Kidney (tissue), 13 donors: ENCODE measurements at regions not wholly inside any gene's neighbourhood (a gene's known extent, or its start where the extent isn't known, plus 50 kb on each side); places are given as distances from the start of the nearest gene placed in this dataset.

Experiments
- DNase-seq, 5 donors: peaks; one replicate each; pipeline ENCODE4 v3.0.0-alpha.2; 2013 to 2020
- FAIRE-seq: peaks from 2 replicates; lab custom pipeline; 2012; peaks lifted over from hg19 to GRCh38; lab: Jason Lieb, UNC
- H3K27ac ChIP-seq, 2 donors: one replicate each; pipeline ENCODE4 v1.7.0; 2013; ENCODE audit warnings: low read depth in 2 of 2, low read length in 2 of 2, inconsistent platforms in 1 of 2
- H3K27me3 ChIP-seq: one replicate; pipeline ENCODE4 v1.7.1; 2013; ENCODE audit warnings: low read length, inconsistent platforms; ENCODE audit not compliant: control insufficient read depth, insufficient read depth
- H3K36me3 ChIP-seq, 3 donors: one replicate each; pipeline versions ENCODE4 v1.7.0 to v1.7.1; 2013; ENCODE audit warnings: low read length in 3 of 3, control low read depth in 1 of 3, inconsistent platforms in 1 of 3; ENCODE audit not compliant: insufficient read depth in 3 of 3, control insufficient read depth in 2 of 3
- H3K4me1 ChIP-seq, 3 donors: one replicate each; pipeline versions ENCODE4 v1.7.0 to v1.7.1; 2013; ENCODE audit warnings: low read length in 3 of 3, inconsistent platforms in 1 of 3, low read depth in 1 of 3; ENCODE audit not compliant: control insufficient read depth in 2 of 3, insufficient read depth in 2 of 3
- H3K4me3 ChIP-seq, 3 donors: one replicate each; pipeline versions ENCODE4 v1.7.0 to v1.8.1; 2013; ENCODE audit warnings: low read length in 3 of 3, control low read depth in 1 of 3, inconsistent platforms in 1 of 3
- H3K9ac ChIP-seq, 3 donors: one replicate each; pipeline versions ENCODE4 v1.7.0 to v1.7.1; 2013; ENCODE audit warnings: low read length in 3 of 3, control low read depth in 1 of 3, inconsistent platforms in 1 of 3
- H3K9me3 ChIP-seq, 3 donors: one replicate each; pipeline versions ENCODE4 v1.7.0 to v1.7.1; 2013; ENCODE audit warnings: low read length in 3 of 3, control low read depth in 1 of 3, inconsistent platforms in 1 of 3; ENCODE audit not compliant: control insufficient read depth in 2 of 3, insufficient read depth in 1 of 3
- CTCF ChIP-seq: IDR thresholded peaks from 3 replicates; pipeline ENCODE4 v1.5.1; 2012; ENCODE audit warnings: mild to moderate bottlenecking, moderate library complexity, borderline replicate concordance; ENCODE audit not compliant: insufficient read depth; ENCODE audit errors: extremely low read depth
- intact Hi-C: fragments of 100-400 bp; cut with DNase I; formaldehyde crosslinking; loops from one replicate; pipeline ENCODE4 v1.11.1; 2022
- donor health status: control.
- donor health status: control.
- donor health status: control.
- donor health status: control.
- donor health status: control.
- donor health status: DM: yes; HTN: yes; CAD: no.
- donor health status: Normal renal cell carcinoma (clear cell type).

- no peak for TF ChIP-seq CTCF
- Histone ChIP-seq H3K4me1 (no peaks in the 10 kb centered on the region), H3K9me3 (no peaks in the 10 kb centered on the region), H3K4me3 (no peak overlapping the region), H3K36me3 (no peaks in the 10 kb centered on the region), H3K27me3 (no peaks in the 10 kb centered on the region), H3K9ac (no peak overlapping the region), H3K27ac (no peak overlapping the region)
- DNase-seq, result no peak
- intact Hi-C loops, result no loop called here
- FAIRE-seq, result no peak
Measured at GRCh38 chr2:190762566-190762965, 113.7 kb downstream of the NAB1 start.

GRCh38 chr2:190763100-190763499 is 114.2 kb downstream of the NAB1 start:
- no peak for TF ChIP-seq CTCF
- H3K27ac ChIP-seq, result no peak overlapping the region
- intact Hi-C loops, result no loop called here
- no peaks in the 10 kb centered on the region for H3K36me3 ChIP-seq
- no peak overlapping the region for H3K4me3 ChIP-seq
- no peak overlapping the region for H3K9ac ChIP-seq
- H3K9me3 ChIP-seq, result no peaks in the 10 kb centered on the region
- H3K4me1 ChIP-seq, result no peaks in the 10 kb centered on the region
- DNase-seq, result no peak
- H3K27me3 ChIP-seq, result no peaks in the 10 kb centered on the region
- no peak for FAIRE-seq

- H3K9ac ChIP-seq, result no peak overlapping the region
- no peaks in the 10 kb centered on the region for H3K36me3 ChIP-seq
- no peaks in the 10 kb centered on the region for H3K27me3 ChIP-seq
- H3K4me1 ChIP-seq, result no peaks in the 10 kb centered on the region
- intact Hi-C loops, result no loop called here
- H3K4me3 ChIP-seq, result no peak overlapping the region
- no peak for FAIRE-seq
- no peaks in the 10 kb centered on the region for H3K9me3 ChIP-seq
- no peak for TF ChIP-seq CTCF
- H3K27ac ChIP-seq, result no peak overlapping the region
- DNase-seq, result no peak
Measured at GRCh38 chr2:190763901-190764514, 115.1 kb downstream of the NAB1 start.
